ENCODE measurements at regions not wholly inside any gene's neighbourhood (a gene's known extent, or its start where the extent isn't known, plus 50 kb on each side); places are given as distances from the start of the nearest gene placed in this dataset.
A peak's percentile ranks its signal among the peaks of the same experiment; 100 is the strongest.
"Not testable (repeated sequence)": the region's sequence is repeated elsewhere in the genome, so short reads cannot be mapped to it uniquely, and the experiment has no call there.

- no peak for DNase-seq (ENCODE audit: low read depth)
These were observed 228.4 kb downstream of the SPRY1 start for GRCh38 chr4:123624959-123625358.

GRCh38 chr4:123628288-123628687, 231.7 kb downstream of the SPRY1 start:
- no peak for DNase-seq (ENCODE audit: low read depth)

GRCh38 chr4:123631786-123632692, 235.4 kb downstream of the SPRY1 start:
- DNase-seq (ENCODE audit: low read depth), result peak; percentile 65

- no peak for DNase-seq (ENCODE audit: low read depth)
These were observed 236.1 kb downstream of the SPRY1 start for GRCh38 chr4:123632693-123633030.

- DNase-seq (ENCODE audit: low read depth), result no peak
These were observed 242.2 kb downstream of the SPRY1 start for GRCh38 chr4:123638834-123639233.

- peak; percentile 79 for DNase-seq (ENCODE audit: low read depth)
These were observed 243.7 kb downstream of the SPRY1 start for GRCh38 chr4:123640271-123640670.

GRCh38 chr4:123640824-123641223, 244.2 kb downstream of the SPRY1 start:
- no peak for DNase-seq (ENCODE audit: low read depth)

- no peak for DNase-seq (ENCODE audit: low read depth)
These were observed 247.1 kb downstream of the SPRY1 start for GRCh38 chr4:123643691-123644090.

- no peak for DNase-seq (ENCODE audit: low read depth)
These were observed 252.7 kb downstream of the SPRY1 start for GRCh38 chr4:123649250-123649644.

GRCh38 chr4:123649645-123650391, 253.2 kb downstream of the SPRY1 start:
- no peak for DNase-seq (ENCODE audit: low read depth)

GRCh38 chr4:123651066-123651465, 254.5 kb downstream of the SPRY1 start:
- no peak for DNase-seq (ENCODE audit: low read depth)

- DNase-seq (ENCODE audit: low read depth), result no peak
These were observed 255.1 kb downstream of the SPRY1 start for GRCh38 chr4:123651536-123652180.

GRCh38 chr4:123652476-123652875, 255.9 kb downstream of the SPRY1 start:
- DNase-seq (ENCODE audit: low read depth), result no peak

GRCh38 chr4:123653236-123653635, 256.6 kb downstream of the SPRY1 start:
- no peak for DNase-seq (ENCODE audit: low read depth)

- not testable (repeated sequence) for DNase-seq (ENCODE audit: low read depth)
These were observed 260.2 kb downstream of the SPRY1 start for GRCh38 chr4:123656746-123657294.

- not testable (repeated sequence) for DNase-seq (ENCODE audit: low read depth)
These were observed 261.0 kb downstream of the SPRY1 start for GRCh38 chr4:123657606-123658005.

- DNase-seq (ENCODE audit: low read depth), result no peak
These were observed 262.7 kb downstream of the SPRY1 start for GRCh38 chr4:123659262-123659661.

GRCh38 chr4:123659730-123660129, 263.1 kb downstream of the SPRY1 start:
- DNase-seq (ENCODE audit: low read depth), result no peak

GRCh38 chr4:123661080-123661737, 264.6 kb downstream of the SPRY1 start:
- DNase-seq (ENCODE audit: low read depth), result no peak

- DNase-seq (ENCODE audit: low read depth), result no peak
These were observed 266.2 kb downstream of the SPRY1 start for GRCh38 chr4:123662827-123663226.

- DNase-seq (ENCODE audit: low read depth), result no peak
These were observed 269.9 kb downstream of the SPRY1 start for GRCh38 chr4:123666486-123666885.
